A549 (cell line): ENCODE measurements at regions not wholly inside any gene's neighbourhood (a gene's known extent, or its start where the extent isn't known, plus 50 kb on each side); places are given as distances from the start of the nearest gene placed in this dataset.

ENCODE experiments used
- ATAC-seq, 2 experiments: fragments of 200-7000 bp in 1 of 2; fragments of >200 bp in 1 of 2; cut with Nextera tagmentation in 1 of 2; cut with Tn5 transposase in 1 of 2; 3 replicates each; pipeline versions ENCODE4 v1.8.0 to v1.9.1; 2018 to 2020; ENCODE audit warnings: mild to moderate bottlenecking in 1 of 2, moderate library complexity in 1 of 2
- CTCF ChIA-PET: fragments of 300-600 bp; sonication (Branson Sonifier 250); formaldehyde crosslinking; extraction: SDS; loops from one replicate; lab custom pipeline; 2021; ENCODE audit warnings: antibody characterized with exemption, inconsistent platforms; lab: Yijun Ruan, JAX
- POLR2A ChIA-PET: fragments of 350-600 bp; formaldehyde crosslinking; extraction: SDS; loops from one replicate; lab custom pipeline; 2021; ENCODE audit warnings: antibody characterized with exemption, inconsistent platforms; lab: Yijun Ruan, JAX
- DNase-seq, 2 experiments: peaks; one replicate each; pipeline versions ENCODE4 v3.0.0 to v3.0.0-alpha.2; 2011 to 2016; ENCODE audit warnings: low read depth in 1 of 2, low spot score in 1 of 2
- FAIRE-seq: peaks from 2 replicates; lab custom pipeline; 2011; peaks lifted over from hg19 to GRCh38; lab: Jason Lieb, UNC
- H3K27ac ChIP-seq, 2 experiments: fragments of >200 bp; sonication (Bioruptor Twin); formaldehyde crosslinking; 3 replicates each; pipeline ENCODE4 v1.5.1; 2016 to 2017
- H3K4me1 ChIP-seq: fragments of >200 bp; sonication (Bioruptor Twin); formaldehyde crosslinking; 3 replicates; pipeline ENCODE4 v1.6.1; 2016
- H3K4me2 ChIP-seq: fragments of >200 bp; sonication (Bioruptor Twin); formaldehyde crosslinking; 3 replicates; pipeline ENCODE4 v1.6.1; 2016
- H3K4me3 ChIP-seq: fragments of >200 bp; sonication (Bioruptor Twin); formaldehyde crosslinking; 3 replicates; pipeline ENCODE4 v1.5.1; 2016
- H3K9me3 ChIP-seq: fragments of >200 bp; sonication (Bioruptor Twin); formaldehyde crosslinking; 3 replicates; pipeline ENCODE4 v1.6.1; 2016
- CBX2 ChIP-seq: fragments of 200-600 bp; sonication (generic); IDR thresholded peaks from 2 replicates; pipeline ENCODE4 v1.6.1; 2016; ENCODE audit warnings: low read depth, mild to moderate bottlenecking, borderline replicate concordance
- EP300 ChIP-seq, 2 experiments: fragments of >200 bp; sonication (Bioruptor Twin); formaldehyde crosslinking; IDR thresholded peaks; 2 replicates in 1 of 2; 3 replicates in 1 of 2; pipeline ENCODE4 v1.6.1; 2016 to 2017
- ESRRA ChIP-seq: fragments of 150-350 bp; IDR thresholded peaks from 2 replicates; pipeline ENCODE4 v1.6.1; 2014; ENCODE audit warnings: mild to moderate bottlenecking, low read length, borderline replicate concordance
- FOSB ChIP-seq: fragments of 250-450 bp; sonication (Bioruptor Pico); IDR thresholded peaks from 2 replicates; pipeline ENCODE4 v1.5.0; 2020; ENCODE audit warnings: mild to moderate bottlenecking, moderate library complexity
- GATA3 ChIP-seq: IDR thresholded peaks from 2 replicates; pipeline ENCODE4 v1.6.1; 2012; ENCODE audit warnings: borderline replicate concordance
- HOXB13 ChIP-seq: fragments of 250-450 bp; sonication (Bioruptor Pico); IDR thresholded peaks from 2 replicates; pipeline ENCODE4 v1.5.0; 2020; ENCODE audit warnings: low read depth, mild to moderate bottlenecking, moderate library complexity
- HOXB5 ChIP-seq: fragments of 250-450 bp; sonication (Bioruptor Pico); IDR thresholded peaks from 2 replicates; pipeline ENCODE4 v1.5.0; 2020; ENCODE audit warnings: mild to moderate bottlenecking, moderate library complexity
- JUNB ChIP-seq: fragments of >200 bp; sonication (Bioruptor Twin); formaldehyde crosslinking; IDR thresholded peaks from 2 replicates; pipeline ENCODE4 v1.6.1; 2016
- KDM1A ChIP-seq: fragments of 200-600 bp; sonication (generic); IDR thresholded peaks from 2 replicates; pipeline ENCODE4 v1.6.1; 2016; ENCODE audit warnings: low read depth, mild to moderate bottlenecking
- MAFK ChIP-seq: fragments of 450-650 bp; IDR thresholded peaks from 2 replicates; pipeline ENCODE4 v1.6.1; 2014; ENCODE audit not compliant: partially characterized antibody
- NPAS2 ChIP-seq: fragments of 250-450 bp; sonication (Bioruptor Pico); IDR thresholded peaks from 2 replicates; pipeline ENCODE4 v1.8.0; 2022; ENCODE audit warnings: mild to moderate bottlenecking, moderate library complexity, borderline replicate concordance
- PHF8 ChIP-seq: fragments of 200-600 bp; sonication (generic); IDR thresholded peaks from 2 replicates; pipeline ENCODE4 v1.6.1; 2016; ENCODE audit warnings: low read depth, mild to moderate bottlenecking, antibody characterized with exemption, moderate library complexity, borderline replicate concordance
- RAD21 ChIP-seq, 2 experiments: fragments of >200 bp in 1 of 2; sonication (Bioruptor Twin) in 1 of 2; formaldehyde crosslinking in 1 of 2; IDR thresholded peaks in 1 of 2; conservative IDR thresholded peaks in 1 of 2; 2 replicates in 1 of 2; 3 replicates in 1 of 2; pipeline ENCODE4 v1.6.1; 2012 to 2018; ENCODE audit warnings: inconsistent platforms in 1 of 2
- RCOR1 ChIP-seq: fragments of 150-350 bp; IDR thresholded peaks from 2 replicates; pipeline ENCODE4 v1.6.1; 2014; ENCODE audit warnings: antibody characterized with exemption, low read length, low read depth
- RNF2 ChIP-seq: fragments of 200-600 bp; sonication (generic); IDR thresholded peaks from 2 replicates; pipeline ENCODE4 v1.6.1; 2016; ENCODE audit warnings: low read depth, mild to moderate bottlenecking, antibody characterized with exemption, moderate library complexity, borderline replicate concordance
- TFCP2L1 ChIP-seq: fragments of 250-450 bp; sonication (Bioruptor Pico); IDR thresholded peaks from 2 replicates; pipeline ENCODE4 v1.5.0; 2021; ENCODE audit warnings: mild to moderate bottlenecking
- ZC3H11A ChIP-seq: fragments of 450-650 bp; IDR thresholded peaks from 2 replicates; pipeline ENCODE4 v1.6.1; 2014; ENCODE audit warnings: antibody characterized with exemption, mild to moderate bottlenecking
- ZSCAN20 ChIP-seq: fragments of 250-450 bp; sonication (Bioruptor Pico); IDR thresholded peaks from 2 replicates; pipeline ENCODE4 v1.8.0; 2022; ENCODE audit warnings: mild to moderate bottlenecking, moderate library complexity
- WGBS: methylation state at CpG from one replicate; pipeline ENCODE4 v1.1.6; 2017; ENCODE audit errors: missing lambda C conversion rate; 5-methylcytosine and 5-hydroxymethylcytosine counted together
- TF ChIP-seq, protein P1 (sequence below): fragments of 200-600 bp; sonication (generic); IDR thresholded peaks from 2 replicates; pipeline ENCODE4 v1.6.1; 2016; ENCODE audit warnings: antibody characterized with exemption, mild to moderate bottlenecking, moderate library complexity
- TF ChIP-seq, protein P2 (sequence below): IDR thresholded peaks from 2 replicates; pipeline ENCODE4 v1.6.1; 2012
- TF ChIP-seq, protein P3 (sequence below): fragments of 250-450 bp; sonication (Bioruptor Pico); IDR thresholded peaks from 2 replicates; pipeline ENCODE4 v1.5.0; 2020; ENCODE audit warnings: low read depth, mild to moderate bottlenecking, moderate library complexity

DNA sequence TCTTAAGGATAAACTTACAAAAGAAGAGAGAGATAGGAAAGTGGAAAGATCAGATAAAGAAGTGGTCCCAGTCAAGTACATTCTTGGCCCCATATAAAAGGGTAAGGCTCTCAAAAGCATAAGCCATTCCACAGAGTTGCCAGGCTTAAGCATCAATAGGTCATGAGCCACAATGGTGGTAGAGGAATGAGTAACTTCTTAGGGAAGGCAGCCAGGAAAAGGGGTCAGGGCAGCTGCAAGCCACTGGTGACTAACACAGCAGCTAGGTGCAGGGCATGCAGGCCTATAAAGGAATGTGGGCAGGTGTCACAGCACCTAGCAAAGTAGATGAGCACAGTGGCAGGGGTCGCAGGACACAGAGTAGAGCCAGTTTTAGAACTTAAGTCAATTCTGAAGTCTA is 302.6 kb upstream of the FAT3 start:
- TF ChIP-seq PHF8 (no peak), RNF2 (no peak)
- TF ChIP-seq, all 56 proteins: peak for 0
- ATAC-seq (peak in 1 of 2 experiments; percentile 28; a peak in 1 of 6 replicates), FAIRE-seq (no peak), DNase-seq (peak in 1 of 2 experiments; percentile 11)
- 0 out of 3 replicates have a peak, but pooled peaks cover 4% of the 10 kb centered on the region for H3K9me3 ChIP-seq
- CTCF ChIA-PET: no interaction called here
- no peaks in the 10 kb centered on the region for H3K4me1 ChIP-seq
- H3K4me2 ChIP-seq: no peak overlapping the region
- H3K27ac ChIP-seq: no peak overlapping the region
- POLR2A ChIA-PET: no interaction called here
- no peak overlapping the region for H3K4me3 ChIP-seq
- 26% methylated on average over 1 of the region's 1 CpG for WGBS

DNA sequence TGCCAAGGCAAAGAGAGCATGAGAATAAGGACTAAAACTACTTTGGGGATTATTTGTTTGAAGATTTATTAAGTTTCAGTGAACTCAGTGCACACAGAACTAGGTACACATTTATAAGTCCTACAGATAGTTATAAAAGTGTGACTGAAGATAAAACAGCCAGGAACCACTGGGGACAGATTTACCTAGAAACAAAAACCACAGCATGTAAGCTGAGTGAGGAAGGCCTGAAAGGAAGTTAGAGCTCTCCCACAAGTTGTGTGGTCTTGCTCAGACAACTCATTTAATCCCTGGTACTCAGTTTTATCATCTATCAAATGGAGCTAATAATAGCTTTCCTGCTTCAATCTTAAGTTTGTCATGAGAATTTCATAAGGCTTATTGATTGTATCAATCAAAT is 311.2 kb upstream of the FAT3 start:
- Histone ChIP-seq H3K4me3 (no peak overlapping the region), H3K4me1 (no peaks in the 10 kb centered on the region), H3K27ac (no peak overlapping the region), H3K4me2 (no peak overlapping the region)
- no peak for ATAC-seq
- FAIRE-seq: no peak
- CTCF ChIA-PET: no interaction called here
- TF ChIP-seq GATA3: no peak
- no peak for TF ChIP-seq TFCP2L1 (CRISPR knock-in tag)
- TF ChIP-seq RNF2: no peak
- TF ChIP-seq, protein P1, sequence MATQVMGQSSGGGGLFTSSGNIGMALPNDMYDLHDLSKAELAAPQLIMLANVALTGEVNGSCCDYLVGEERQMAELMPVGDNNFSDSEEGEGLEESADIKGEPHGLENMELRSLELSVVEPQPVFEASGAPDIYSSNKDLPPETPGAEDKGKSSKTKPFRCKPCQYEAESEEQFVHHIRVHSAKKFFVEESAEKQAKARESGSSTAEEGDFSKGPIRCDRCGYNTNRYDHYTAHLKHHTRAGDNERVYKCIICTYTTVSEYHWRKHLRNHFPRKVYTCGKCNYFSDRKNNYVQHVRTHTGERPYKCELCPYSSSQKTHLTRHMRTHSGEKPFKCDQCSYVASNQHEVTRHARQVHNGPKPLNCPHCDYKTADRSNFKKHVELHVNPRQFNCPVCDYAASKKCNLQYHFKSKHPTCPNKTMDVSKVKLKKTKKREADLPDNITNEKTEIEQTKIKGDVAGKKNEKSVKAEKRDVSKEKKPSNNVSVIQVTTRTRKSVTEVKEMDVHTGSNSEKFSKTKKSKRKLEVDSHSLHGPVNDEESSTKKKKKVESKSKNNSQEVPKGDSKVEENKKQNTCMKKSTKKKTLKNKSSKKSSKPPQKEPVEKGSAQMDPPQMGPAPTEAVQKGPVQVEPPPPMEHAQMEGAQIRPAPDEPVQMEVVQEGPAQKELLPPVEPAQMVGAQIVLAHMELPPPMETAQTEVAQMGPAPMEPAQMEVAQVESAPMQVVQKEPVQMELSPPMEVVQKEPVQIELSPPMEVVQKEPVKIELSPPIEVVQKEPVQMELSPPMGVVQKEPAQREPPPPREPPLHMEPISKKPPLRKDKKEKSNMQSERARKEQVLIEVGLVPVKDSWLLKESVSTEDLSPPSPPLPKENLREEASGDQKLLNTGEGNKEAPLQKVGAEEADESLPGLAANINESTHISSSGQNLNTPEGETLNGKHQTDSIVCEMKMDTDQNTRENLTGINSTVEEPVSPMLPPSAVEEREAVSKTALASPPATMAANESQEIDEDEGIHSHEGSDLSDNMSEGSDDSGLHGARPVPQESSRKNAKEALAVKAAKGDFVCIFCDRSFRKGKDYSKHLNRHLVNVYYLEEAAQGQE: no peak
- TF ChIP-seq, protein P2, sequence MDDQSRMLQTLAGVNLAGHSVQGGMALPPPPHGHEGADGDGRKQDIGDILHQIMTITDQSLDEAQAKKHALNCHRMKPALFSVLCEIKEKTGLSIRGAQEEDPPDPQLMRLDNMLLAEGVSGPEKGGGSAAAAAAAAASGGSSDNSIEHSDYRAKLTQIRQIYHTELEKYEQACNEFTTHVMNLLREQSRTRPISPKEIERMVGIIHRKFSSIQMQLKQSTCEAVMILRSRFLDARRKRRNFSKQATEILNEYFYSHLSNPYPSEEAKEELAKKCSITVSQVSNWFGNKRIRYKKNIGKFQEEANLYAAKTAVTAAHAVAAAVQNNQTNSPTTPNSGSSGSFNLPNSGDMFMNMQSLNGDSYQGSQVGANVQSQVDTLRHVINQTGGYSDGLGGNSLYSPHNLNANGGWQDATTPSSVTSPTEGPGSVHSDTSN: no peak
- TF ChIP-seq HOXB5: no peak
- no peak for TF ChIP-seq MAFK
- no peak for TF ChIP-seq KDM1A
- TF ChIP-seq FOSB (CRISPR knock-in tag): no peak
- TF ChIP-seq ESRRA: no peak
- no peak for TF ChIP-seq HOXB13 (CRISPR knock-in tag)
- no peak for TF ChIP-seq ZSCAN20 (CRISPR knock-in tag)
- TF ChIP-seq EP300 (IDR thresholded peaks at IDR 0.05): no peak
- TF ChIP-seq RAD21 (conservative IDR thresholded peaks at IDR 0.05 in 1 of 2, IDR thresholded peaks at IDR 0.05 in 1 of 2): no peak
- TF ChIP-seq, protein P3, sequence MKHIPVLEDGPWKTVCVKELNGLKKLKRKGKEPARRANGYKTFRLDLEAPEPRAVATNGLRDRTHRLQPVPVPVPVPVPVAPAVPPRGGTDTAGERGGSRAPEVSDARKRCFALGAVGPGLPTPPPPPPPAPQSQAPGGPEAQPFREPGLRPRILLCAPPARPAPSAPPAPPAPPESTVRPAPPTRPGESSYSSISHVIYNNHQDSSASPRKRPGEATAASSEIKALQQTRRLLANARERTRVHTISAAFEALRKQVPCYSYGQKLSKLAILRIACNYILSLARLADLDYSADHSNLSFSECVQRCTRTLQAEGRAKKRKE (CRISPR knock-in tag): no peak
- TF ChIP-seq JUNB: no peak
- no peak for TF ChIP-seq NPAS2
- TF ChIP-seq CBX2: no peak
- TF ChIP-seq ZC3H11A: no peak
- TF ChIP-seq RCOR1: no peak
- TF ChIP-seq, all 56 proteins: peak for 0
- POLR2A ChIA-PET: no interaction called here
- no peak for DNase-seq
- no peaks in the 10 kb centered on the region for H3K9me3 ChIP-seq
